Bronchial epithelial cell (primary cell): ENCODE measurements at regions not wholly inside any gene's neighbourhood (a gene's known extent, or its start where the extent isn't known, plus 50 kb on each side); places are given as distances from the start of the nearest gene placed in this dataset.

Experiments
- DNase-seq: peaks from one replicate; pipeline ENCODE4 v3.0.0-alpha.2; 2010; ENCODE audit warnings: low read depth
- FAIRE-seq: peaks from 2 replicates; lab custom pipeline; 2011; peaks lifted over from hg19 to GRCh38; lab: Jason Lieb, UNC
- H3K27me3 ChIP-seq: 2 replicates; pipeline ENCODE4 v1.5.1; 2011; ENCODE audit warnings: low read length; ENCODE audit not compliant: control insufficient read depth, insufficient read depth
- H3K36me3 ChIP-seq: 2 replicates; pipeline ENCODE4 v1.5.1; 2011; ENCODE audit warnings: low read length; ENCODE audit not compliant: control insufficient read depth, insufficient read depth
- H3K4me3 ChIP-seq: 2 replicates; pipeline ENCODE4 v1.5.1; 2011; ENCODE audit warnings: mild to moderate bottlenecking, low read depth, low read length, control low read depth
- TF ChIP-seq, protein P1 (sequence below): IDR thresholded peaks from 2 replicates; pipeline ENCODE4 v1.5.1; 2011; ENCODE audit warnings: mild to moderate bottlenecking, moderate library complexity, low read length, control low read depth, inconsistent platforms; ENCODE audit not compliant: insufficient read depth, severe bottlenecking

DNA sequence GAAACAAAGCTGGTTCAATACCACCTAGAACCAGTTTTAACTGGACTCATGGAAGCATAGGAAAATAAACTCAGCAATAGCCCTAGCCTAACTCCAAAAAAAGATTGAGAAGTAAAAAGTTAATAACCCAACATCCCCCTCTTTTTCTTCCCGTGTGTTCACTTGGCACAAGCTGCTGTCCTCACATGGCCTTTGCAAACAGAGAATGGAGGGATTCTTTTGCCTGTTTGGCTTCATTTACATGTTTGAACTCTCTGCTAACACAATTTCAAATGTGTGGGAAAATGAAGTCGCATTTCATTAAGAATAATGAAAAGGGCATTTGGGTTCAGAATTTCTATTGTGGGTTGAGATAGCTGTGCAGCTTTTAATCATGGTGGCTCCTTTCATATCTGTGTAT lies 589.2 kb upstream of the LRRTM1 start:
- H3K4me3 ChIP-seq = no peak overlapping the region
- no peak for DNase-seq
- FAIRE-seq = no peak
- TF ChIP-seq, protein P1, sequence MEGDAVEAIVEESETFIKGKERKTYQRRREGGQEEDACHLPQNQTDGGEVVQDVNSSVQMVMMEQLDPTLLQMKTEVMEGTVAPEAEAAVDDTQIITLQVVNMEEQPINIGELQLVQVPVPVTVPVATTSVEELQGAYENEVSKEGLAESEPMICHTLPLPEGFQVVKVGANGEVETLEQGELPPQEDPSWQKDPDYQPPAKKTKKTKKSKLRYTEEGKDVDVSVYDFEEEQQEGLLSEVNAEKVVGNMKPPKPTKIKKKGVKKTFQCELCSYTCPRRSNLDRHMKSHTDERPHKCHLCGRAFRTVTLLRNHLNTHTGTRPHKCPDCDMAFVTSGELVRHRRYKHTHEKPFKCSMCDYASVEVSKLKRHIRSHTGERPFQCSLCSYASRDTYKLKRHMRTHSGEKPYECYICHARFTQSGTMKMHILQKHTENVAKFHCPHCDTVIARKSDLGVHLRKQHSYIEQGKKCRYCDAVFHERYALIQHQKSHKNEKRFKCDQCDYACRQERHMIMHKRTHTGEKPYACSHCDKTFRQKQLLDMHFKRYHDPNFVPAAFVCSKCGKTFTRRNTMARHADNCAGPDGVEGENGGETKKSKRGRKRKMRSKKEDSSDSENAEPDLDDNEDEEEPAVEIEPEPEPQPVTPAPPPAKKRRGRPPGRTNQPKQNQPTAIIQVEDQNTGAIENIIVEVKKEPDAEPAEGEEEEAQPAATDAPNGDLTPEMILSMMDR = no peak
- H3K36me3 ChIP-seq = no peaks in the 10 kb centered on the region
- no peaks in the 10 kb centered on the region for H3K27me3 ChIP-seq

- no peak overlapping the region for H3K4me3 ChIP-seq
- H3K27me3 ChIP-seq = no peaks in the 10 kb centered on the region
- FAIRE-seq (no peak), DNase-seq (peak; percentile 15)
- TF ChIP-seq, protein P1 = no peak
- no peaks in the 10 kb centered on the region for H3K36me3 ChIP-seq
These were observed 584.5 kb upstream of the LRRTM1 start for GRCh38 chr2:80889009-80889408.

GRCh38 chr2:80887841-80888378 lies 583.4 kb upstream of the LRRTM1 start:
- TF ChIP-seq, protein P1 = no peak
- Histone ChIP-seq H3K36me3 (no peaks in the 10 kb centered on the region), H3K27me3 (no peaks in the 10 kb centered on the region), H3K4me3 (no peak overlapping the region)
- DNase-seq (no peak), FAIRE-seq (no peak)

DNA sequence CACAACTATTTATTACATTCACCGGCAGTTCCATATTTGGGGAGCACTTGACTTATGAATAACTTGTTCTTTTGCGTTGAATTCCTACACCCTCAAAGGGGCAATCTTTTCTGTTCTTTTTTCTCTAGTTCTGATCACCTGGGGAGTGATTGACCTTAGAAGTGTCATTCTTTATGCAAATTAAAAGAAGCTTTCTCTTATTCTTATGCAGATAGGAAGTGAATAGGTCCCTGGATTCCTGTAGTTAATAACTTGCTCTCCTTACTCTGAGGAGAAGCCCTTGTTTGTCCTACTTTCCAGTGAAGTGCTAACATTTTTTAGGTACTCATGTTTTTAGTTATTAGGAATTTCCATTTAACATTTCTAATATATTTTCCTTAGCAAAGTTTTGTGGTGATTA lies 569.8 kb upstream of the LRRTM1 start:
- H3K4me3 ChIP-seq = no peak overlapping the region
- no peak for FAIRE-seq
- TF ChIP-seq, protein P1 = no peak
- no peaks in the 10 kb centered on the region for H3K36me3 ChIP-seq
- DNase-seq = no peak
- H3K27me3 ChIP-seq = no peaks in the 10 kb centered on the region

GRCh38 chr2:80869858-80870438 lies 565.4 kb upstream of the LRRTM1 start:
- TF ChIP-seq, protein P1 = no peak
- DNase-seq (no peak), FAIRE-seq (no peak)
- Histone ChIP-seq H3K36me3 (no peaks in the 10 kb centered on the region), H3K27me3 (no peaks in the 10 kb centered on the region), H3K4me3 (no peak overlapping the region)

DNA sequence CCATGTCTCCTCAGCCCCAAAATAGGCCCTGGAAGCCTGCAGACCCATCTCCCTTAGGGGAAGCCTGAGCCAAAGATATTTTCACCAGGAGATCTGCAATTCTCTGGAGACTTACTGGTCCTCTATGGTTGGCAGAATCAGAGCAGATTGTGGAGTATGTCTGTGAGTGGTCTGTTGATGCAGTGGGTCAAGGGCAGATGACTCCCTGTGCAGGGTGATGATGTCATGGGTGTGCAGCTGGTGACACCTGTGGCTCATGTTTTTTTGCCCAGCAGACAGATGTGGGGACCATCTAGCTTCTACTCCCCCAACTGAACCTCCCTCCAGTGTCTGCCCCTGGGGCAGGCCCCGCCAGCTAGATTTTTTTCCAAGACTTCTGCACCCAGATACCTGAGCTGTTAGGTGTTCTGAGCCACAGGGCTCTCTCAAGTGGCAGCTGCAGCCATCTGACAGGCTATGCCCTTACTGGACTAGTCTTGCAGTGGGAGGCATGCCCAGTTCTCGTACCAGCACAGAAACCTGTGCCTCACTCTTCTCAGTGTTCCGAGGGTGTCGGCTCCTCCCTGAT lies 558.7 kb upstream of the LRRTM1 start:
- Histone ChIP-seq H3K36me3 (no peaks in the 10 kb centered on the region), H3K4me3 (no peak overlapping the region), H3K27me3 (no peaks in the 10 kb centered on the region)
- FAIRE-seq (no peak), DNase-seq (no peak)
- TF ChIP-seq, protein P1 = no peak
